GM20431 (cell line): ENCODE measurements at regions not wholly inside any gene's neighbourhood (a gene's known extent, or its start where the extent isn't known, plus 50 kb on each side); places are given as distances from the start of the nearest gene placed in this dataset.

Experiments used
- in situ Hi-C: fragments of 300-500 bp; cut with MseI, MboI; formaldehyde crosslinking; loops from one replicate; pipeline ENCODE4 v1.15.0; 2020; ENCODE audit warnings: low sequenced_read_pairs; ENCODE audit not compliant: unreplicated experiment

- in situ Hi-C loops = no loop called here
These were observed 243.9 kb downstream of the IRX2 start for GRCh38 chr5:2507611-2508010.

GRCh38 chr5:2506603-2507002 lies 244.9 kb downstream of the IRX2 start:
- in situ Hi-C loops = no loop called here

- in situ Hi-C loops = no loop called here
These were observed 246.3 kb downstream of the IRX2 start for GRCh38 chr5:2505217-2505616.

- in situ Hi-C loops = no loop called here
These were observed 248.4 kb downstream of the IRX2 start for GRCh38 chr5:2502970-2503594.

GRCh38 chr5:2499917-2500316 lies 251.6 kb downstream of the IRX2 start:
- in situ Hi-C loops = no loop called here

GRCh38 chr5:2496891-2497290 lies 254.6 kb downstream of the IRX2 start:
- in situ Hi-C loops = no loop called here

GRCh38 chr5:2496126-2496525 lies 255.4 kb downstream of the IRX2 start:
- in situ Hi-C loops = no loop called here

GRCh38 chr5:2493356-2493755 lies 258.1 kb downstream of the IRX2 start:
- in situ Hi-C loops = no loop called here

GRCh38 chr5:2492476-2492875 lies 259.0 kb downstream of the IRX2 start:
- in situ Hi-C loops = no loop called here

- in situ Hi-C loops = no loop called here
These were observed 259.6 kb downstream of the IRX2 start for GRCh38 chr5:2491846-2492245.

GRCh38 chr5:2489306-2489705 lies 262.2 kb downstream of the IRX2 start:
- in situ Hi-C loops = no loop called here

GRCh38 chr5:2488593-2488992 lies 262.9 kb downstream of the IRX2 start:
- in situ Hi-C loops = no loop called here

- in situ Hi-C loops = no loop called here
These were observed 264.2 kb downstream of the IRX2 start for GRCh38 chr5:2487152-2487763.

- in situ Hi-C loops = no loop called here
These were observed 265.1 kb downstream of the IRX2 start for GRCh38 chr5:2486373-2486772.

GRCh38 chr5:2482778-2483177 lies 268.7 kb downstream of the IRX2 start:
- in situ Hi-C loops = no loop called here

GRCh38 chr5:2480871-2481270 lies 270.6 kb downstream of the IRX2 start:
- in situ Hi-C loops = no loop called here

GRCh38 chr5:2475902-2476301 lies 275.6 kb downstream of the IRX2 start:
- in situ Hi-C loops = no loop called here

GRCh38 chr5:2472670-2473069 lies 278.8 kb downstream of the IRX2 start:
- in situ Hi-C loops = no loop called here

- in situ Hi-C loops = no loop called here
These were observed 280.2 kb downstream of the IRX2 start for GRCh38 chr5:2471152-2471879.

- in situ Hi-C loops = no loop called here
These were observed 284.5 kb downstream of the IRX2 start for GRCh38 chr5:2466966-2467365.

- in situ Hi-C loops = no loop called here
These were observed 286.1 kb downstream of the IRX2 start for GRCh38 chr5:2465383-2465782.

- in situ Hi-C loops = no loop called here
These were observed 287.3 kb downstream of the IRX2 start for GRCh38 chr5:2464141-2464540.
